HG02884 (cell line): ENCODE measurements at regions not wholly inside any gene's neighbourhood (a gene's known extent, or its start where the extent isn't known, plus 50 kb on each side); places are given as distances from the start of the nearest gene placed in this dataset.
"Not testable (repeated sequence)": the region's sequence is repeated elsewhere in the genome, so short reads cannot be mapped to it uniquely, and the experiment has no call there.

Experiments used
- ATAC-seq: cut with Tn5 transposase; IDR thresholded peaks from one replicate; pipeline ENCODE4 v1.9.1; 2021; ENCODE audit warnings: mild to moderate bottlenecking, moderate library complexity; ENCODE audit not compliant: unreplicated experiment

DNA sequence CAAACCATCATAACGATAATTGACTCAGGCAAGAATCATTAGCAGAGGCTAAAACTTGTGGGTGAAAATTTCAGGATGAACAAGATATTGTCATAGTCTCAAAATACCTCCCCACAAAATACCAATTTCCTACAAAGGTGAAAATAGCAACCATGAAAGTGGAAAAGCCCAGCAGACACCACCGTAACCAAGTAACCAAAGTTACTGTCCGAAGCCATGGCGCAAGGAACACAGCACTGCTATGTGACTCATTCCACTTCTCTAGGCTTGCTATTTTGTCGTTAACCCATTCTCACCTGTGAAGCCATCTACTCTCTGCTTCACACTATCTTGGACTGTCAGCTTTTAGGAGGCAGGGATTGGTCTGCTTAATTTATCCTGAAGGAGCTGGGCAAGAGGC lies 113.8 kb upstream of the CACUL1 start:
- no peak for ATAC-seq

DNA sequence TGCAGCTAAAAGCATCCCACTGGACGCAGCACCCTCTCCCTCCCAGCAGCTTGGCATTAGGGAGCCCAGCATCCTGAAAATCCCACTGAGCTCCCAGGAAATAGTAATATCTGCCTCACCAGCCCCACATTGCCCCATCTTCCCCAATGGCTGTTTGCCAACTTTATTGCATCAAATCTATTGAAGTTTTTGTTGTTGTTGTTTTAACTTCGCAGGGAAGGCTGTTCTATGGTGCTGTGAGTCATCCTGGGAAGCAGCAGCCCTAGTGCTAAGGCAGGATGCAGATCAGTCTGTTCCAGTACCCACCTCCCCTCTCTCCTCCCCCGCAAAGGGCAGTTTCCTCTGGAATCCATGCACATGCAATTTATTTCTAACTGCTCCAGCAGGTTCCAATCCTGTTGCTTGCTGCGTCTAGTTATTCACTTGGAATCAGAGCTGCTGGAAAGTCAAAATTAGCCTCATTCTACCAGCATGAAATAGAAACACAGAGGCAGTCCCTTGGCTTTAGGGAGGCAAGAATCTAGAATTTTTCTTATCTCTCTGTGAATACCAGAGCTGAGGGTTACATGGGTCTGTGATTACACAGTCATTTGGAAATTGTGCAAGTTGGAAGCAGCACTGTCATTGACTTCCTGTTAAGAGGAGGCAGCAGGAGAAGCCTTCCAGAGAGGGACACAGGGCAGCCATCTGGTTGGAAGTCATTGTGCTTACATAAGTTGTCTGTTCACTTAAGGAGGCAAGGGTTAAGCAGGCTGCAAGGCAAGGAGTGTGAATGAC lies 115.9 kb upstream of the CACUL1 start:
- no peak for ATAC-seq

DNA sequence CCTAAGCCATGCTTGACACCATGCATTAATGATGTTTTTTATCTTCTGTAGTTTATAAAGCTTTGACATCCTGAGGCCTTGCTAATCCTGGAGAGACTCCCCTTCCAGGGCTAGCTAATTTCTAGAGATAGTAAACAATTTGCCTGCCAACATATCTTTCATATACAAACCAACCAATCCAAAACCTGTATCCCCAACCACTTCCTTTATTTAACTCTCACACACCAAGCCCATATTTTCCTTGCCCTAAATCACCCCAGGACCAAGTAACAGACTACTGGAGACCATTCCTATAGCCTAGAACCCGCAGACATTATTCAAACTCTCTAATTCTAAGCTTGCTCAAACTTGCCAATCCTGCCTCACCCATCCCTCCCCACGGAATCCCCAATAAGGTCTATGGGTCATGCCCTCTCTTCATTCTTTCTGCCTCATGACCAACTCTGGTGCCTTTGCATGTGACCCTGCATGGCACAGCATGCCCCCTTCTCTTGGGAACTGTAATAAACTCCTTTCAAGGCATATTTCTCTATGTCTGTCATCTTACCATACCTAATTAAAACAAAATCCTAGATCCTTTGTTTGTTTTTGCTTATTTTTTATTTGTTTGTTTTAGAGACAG lies 116.6 kb upstream of the CACUL1 start:
- no peak for ATAC-seq

DNA sequence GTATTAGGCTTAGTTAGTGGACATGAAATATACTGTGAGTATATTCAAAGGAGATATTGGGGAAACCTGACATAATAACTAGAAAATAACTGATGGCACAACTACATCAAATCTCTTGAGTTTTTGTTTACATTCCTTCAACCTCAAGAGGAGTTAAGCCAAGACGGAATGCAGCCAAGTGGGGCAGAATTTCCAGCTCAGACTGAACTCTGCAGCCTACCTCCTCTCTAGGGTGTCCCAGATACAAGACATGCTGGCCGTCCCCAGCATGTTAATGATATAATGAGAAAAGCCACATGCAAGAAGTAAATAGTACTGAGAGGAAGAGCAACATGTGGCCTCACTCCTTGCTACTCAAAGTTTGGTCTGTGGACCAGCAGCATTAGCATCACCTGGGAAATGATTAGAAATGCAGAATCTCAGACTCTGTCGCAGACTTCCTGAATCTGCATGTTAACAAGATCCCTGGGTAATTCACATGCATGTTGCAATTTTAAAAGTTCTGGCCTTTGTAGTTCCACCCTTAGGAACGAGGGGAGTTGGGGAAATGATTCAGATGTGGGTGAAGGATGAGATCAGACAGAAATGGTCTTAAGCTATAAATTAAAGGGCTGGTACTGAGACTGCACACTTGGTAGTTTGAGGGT lies 118.4 kb upstream of the CACUL1 start:
- no peak for ATAC-seq

DNA sequence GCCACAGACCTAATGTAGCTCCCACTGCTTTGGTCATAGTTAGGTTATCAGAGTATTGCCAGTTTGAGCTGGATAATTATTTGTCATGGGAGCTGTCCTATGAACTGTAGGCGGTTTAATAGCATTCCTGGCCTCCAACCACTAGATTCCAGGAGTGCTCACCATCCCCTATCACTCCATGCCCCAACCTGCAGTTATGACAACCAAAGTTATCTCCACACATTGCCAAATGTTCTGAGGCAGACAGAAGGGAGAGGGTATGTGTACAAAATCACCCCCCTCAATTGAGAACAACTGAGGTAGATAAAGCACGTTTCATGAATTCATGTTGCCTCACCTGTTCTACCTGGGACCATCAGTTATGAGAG lies 119.0 kb upstream of the CACUL1 start:
- no peak for ATAC-seq

DNA sequence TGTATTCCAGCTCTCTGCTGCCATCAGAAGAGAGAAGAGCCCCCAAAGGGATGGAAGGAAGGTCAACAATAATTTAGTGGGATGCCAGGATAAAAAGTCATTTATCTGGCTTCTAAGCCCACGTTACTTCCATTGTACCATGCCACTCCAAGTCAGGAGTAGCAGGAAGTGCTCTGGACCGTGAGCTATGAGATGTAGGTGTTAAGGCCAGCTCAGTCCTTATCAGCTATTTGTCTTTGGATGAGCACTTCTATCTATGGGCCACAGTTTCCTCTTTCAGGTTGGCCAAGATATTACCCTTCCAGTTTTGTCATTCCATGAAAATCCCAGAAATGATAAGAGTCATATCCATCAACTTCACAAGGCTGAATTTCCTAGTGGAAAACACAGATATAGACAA lies 119.4 kb upstream of the CACUL1 start:
- no peak for ATAC-seq

DNA sequence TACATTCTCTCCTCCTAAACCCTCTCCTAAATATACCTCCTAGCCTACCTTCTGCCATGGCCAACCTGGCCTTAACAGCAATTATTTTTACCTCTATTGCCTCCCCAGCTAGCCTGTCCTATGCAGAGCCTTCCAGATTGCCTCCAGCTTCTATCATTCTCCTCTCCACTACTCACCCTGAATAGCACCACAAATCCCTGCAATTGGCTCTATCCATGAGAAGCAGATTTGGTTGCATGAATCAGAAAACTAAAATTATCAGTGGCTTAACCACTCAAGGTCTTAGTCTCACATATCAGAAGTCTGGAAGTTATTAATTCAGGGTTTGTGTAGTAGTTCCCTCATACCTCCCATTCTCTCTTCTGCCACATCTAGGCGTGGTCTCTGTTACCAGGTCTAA lies 120.3 kb upstream of the CACUL1 start:
- no peak for ATAC-seq

DNA sequence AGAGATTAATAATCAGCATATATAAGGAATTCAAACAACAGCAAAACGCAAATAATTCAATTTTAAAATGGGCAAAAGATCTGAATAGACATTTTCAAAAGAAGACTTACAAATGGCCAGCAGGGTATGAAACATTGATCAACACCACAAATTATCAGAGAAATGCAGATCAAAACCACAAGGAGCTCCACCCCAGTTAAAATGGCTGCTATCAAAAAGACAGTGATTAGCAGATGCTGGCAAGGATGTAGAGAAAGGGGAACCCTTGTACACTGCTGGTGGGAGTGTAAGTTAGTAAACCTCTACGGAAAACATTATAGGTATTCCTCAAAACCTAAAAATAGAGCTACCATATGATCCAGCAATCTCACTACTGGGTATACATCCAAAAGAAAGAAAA lies 128.0 kb upstream of the CACUL1 start:
- no peak for ATAC-seq

DNA sequence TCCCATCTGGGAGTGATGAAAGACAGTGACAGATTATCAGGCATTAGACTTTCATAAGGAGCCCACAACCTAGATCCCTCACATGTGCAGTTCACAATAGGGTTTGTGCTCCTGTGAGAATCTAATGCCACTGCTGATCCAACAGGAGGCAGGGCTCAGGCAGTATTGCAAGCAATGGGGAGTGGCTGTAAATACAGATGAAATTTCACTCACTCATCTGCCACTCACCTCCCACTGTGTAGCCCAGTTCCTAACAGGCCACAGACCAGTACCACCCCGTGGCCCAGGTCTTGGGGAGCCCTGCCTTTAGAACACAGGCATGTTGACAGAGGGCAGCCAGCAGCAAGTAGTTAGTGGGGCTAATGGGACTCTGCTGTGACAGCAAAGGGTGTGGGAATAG lies 137.3 kb upstream of the NANOS1 start:
- ATAC-seq: no peak

DNA sequence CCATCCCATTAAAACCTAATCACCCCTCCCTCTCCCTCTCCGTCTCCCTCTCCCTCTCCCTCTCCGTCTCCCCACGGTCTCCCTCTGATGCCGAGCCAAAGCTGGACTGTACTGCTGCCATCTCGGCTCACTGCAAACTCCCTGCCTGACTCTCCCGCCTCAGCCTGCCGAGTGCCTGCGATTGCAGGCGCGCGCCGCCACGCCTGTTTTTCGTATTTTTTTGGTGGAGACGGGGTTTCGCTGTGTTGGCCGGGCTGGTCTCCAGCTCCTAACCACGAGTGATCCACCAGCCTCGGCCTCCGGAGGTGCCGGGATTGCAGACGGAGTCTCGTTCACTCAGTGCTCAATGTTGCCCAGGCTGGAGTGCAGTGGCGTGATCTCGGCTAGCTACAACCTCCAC lies 134.6 kb upstream of the NANOS1 start:
- not testable (repeated sequence) for ATAC-seq

DNA sequence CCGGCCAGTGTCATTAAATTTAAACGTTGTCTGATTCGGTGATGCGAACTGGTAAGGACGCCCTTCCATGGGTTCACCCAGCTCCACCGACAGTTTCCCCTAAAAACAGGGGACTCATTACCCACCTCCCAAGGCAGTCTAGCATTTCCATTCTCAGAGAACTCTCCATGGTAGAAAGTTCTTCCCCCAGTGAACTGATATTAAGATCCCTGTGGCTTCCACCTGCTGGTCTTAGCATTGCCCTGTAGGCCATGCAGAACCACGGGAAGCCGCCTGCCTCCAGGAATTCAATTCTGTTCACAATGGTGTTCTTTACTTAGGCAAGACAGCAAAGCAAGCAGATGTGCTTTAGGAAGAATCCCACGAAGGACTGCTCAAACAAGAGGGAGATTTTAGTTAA lies 128.9 kb upstream of the NANOS1 start:
- no peak for ATAC-seq

DNA sequence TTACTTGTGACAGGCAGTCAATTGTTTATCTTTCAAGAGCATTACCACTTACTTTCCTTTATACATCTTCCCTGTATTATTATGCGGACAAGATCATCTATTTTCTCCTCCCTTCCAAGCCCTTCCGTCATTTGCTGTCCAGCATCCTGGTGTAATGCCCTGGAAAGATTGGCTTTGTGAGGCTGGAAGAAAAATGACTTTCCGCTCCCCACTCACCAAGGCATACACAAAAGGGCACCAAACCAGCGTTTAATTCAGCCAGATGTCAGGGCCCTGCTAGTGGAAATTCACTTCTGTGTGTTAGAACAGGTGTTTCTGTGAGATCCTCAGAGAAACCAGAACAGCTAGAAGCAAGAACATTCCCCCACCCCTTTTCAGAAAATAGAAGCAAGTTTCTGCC lies 128.1 kb upstream of the NANOS1 start:
- no peak for ATAC-seq

DNA sequence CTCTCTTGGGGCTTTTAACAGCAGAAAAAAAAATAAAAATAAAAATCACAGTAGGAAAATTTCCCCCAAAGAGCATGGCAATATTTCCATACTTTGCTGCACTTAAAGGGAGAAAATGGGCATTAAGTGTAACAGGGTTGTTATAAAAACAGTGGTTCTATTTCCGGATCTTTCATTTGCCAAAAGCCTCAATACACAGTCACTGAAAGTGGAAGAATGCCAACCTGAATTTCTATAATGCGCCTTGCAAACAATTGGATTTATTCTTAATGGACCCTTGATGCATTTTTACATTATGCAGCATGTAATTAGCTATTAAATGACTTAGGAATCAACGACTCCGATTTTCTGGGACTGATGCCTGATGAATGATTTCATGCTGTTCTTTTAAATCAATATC lies 127.6 kb upstream of the NANOS1 start:
- no peak for ATAC-seq

DNA sequence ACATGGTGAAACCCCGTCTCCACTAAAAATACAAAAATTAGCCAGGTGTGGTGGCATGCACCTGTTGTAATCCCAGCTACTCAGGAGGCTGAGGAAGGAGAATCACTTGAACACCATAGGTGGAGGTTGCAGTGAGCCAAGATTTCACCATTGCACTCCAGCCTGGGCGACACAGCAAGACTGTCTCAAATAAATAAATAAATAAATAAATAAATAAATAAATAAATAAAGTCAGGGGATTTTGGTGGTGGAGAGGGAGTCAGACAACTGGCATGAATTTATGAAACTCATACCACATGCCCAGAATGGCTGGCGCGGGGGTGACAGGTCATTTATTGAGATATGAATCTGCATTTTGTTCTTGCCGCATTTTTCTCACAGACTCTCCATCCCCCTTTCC lies 126.9 kb upstream of the NANOS1 start:
- ATAC-seq: not testable (repeated sequence)

DNA sequence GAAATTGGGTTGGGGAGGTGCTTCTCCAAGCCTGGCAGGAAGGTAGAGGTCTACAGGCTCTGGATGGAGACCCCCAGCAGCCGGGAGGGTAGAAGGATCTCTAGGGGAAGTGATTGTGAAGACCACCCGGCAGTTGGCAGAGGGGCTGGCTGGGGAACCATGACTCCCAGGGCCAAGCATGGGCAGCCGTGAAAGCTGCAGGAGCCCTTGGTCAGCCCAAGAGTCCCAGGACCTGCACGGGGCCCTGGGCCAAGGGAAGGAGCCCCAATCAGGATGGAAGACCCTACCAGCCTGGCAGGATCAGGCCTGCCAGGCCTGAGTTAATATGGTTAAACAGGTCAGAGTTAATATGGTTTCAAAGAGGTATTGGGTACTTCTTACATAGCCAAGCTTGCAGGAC lies 126.3 kb upstream of the NANOS1 start:
- ATAC-seq: no peak

DNA sequence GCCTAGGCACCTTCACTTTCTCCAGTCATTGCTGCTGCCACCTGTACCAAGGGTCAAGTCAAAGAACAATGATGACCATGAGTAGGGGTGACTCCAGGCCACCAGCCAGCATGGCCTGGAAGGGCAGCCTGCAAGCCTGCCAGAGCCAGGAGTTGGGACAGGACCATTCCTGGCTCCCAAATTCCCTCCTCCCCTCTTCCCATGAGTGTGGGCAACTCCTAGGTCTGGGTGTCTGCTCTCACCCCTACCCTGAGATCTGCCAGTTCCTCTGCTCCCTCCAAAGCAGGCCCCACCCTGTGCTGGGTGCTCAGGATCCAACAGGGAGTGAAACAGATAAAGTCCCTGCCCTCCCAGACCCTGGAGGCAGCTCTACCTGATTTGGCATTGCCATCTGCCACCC lies 125.8 kb upstream of the NANOS1 start:
- ATAC-seq: no peak

DNA sequence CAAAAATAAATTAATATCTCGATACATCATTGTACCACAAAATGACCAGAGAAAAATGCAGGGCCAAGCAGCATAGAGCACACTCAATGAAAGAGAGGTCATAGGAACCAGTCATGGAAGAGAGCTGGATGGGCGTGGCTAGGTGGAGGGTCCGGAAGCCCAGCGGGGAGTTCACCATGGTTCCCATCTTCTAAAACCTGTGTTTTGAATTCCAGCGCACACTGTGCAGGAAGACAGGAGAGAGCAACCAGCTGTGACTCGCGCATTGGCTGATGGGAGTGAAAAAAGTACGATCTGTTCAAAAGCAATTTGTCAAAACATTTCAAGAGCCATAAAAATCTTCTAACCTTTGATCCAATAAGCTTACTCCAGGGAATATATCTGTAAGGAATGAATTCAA lies 125.2 kb upstream of the NANOS1 start:
- ATAC-seq: no peak

DNA sequence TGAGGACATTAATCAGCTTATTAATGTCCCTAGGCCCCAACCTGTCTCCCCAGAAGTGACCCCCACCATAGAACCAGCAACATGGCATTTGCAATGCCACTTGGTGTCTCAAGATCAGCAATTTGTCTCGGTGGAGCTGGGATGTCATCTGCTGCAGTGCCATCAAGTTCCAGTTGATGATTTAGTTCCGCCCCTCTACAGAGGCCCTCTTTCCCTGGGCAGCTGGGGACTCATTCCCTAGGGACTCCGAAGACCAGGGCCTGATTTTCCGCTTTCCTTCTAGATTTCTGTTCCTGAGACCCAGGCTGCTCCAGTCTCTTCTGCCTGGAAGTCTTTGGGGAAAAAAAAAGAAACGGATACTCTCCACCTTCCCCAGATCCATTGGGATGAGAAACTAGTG lies 122.5 kb upstream of the NANOS1 start:
- ATAC-seq: no peak

DNA sequence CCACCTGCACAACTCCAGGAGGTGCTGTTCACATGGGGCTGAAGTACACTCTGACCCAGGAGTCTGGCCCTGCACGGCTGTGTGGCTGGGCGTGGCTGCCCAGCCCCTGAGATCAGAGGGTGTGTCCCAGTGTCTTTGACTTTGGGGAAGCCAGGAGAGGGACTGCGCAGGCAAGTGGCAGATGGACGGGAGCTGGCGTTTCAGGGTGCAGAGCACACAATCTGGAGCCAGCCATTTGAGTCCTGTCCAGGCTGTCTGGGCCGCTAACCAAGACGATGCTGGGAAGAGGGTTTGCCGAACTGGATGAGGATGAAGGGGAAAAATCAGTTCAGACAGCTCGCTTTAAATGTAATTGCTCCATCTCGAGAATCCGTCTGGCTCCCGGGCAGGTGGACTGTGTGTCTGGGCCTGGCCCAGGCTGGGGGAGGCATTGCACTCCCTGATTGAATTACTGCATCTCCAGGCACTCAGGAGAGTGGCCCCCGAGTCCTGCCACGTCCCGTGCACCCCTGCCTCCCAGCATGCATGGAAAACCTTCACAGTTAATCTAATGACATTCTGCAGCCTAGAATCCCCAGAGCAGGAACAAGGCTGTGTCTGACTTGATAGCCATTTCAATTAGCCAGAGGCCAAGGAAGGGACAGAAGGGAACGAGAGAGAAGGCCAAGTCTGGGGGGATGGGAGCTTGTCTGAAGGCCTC lies 120.8 kb upstream of the NANOS1 start:
- no peak for ATAC-seq

DNA sequence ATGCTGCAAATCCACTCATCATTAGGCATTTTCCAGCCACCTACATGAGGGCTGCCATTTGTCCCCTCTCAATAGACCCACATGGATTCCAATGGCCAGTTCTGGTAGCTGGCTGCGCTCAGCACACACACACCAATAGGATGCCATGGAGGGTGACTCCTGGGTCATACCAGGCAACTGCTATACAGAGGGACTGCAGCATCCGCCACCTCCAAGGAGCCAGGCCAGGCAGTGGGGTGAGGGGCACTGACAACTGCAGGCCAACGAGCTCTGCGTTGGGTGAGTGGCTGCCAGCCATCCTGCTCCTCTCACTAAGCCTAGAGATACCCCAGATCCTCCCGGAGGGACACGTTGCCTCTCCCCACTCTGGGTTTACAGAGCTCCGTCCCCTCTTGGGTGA lies 118.8 kb upstream of the NANOS1 start:
- no peak for ATAC-seq

DNA sequence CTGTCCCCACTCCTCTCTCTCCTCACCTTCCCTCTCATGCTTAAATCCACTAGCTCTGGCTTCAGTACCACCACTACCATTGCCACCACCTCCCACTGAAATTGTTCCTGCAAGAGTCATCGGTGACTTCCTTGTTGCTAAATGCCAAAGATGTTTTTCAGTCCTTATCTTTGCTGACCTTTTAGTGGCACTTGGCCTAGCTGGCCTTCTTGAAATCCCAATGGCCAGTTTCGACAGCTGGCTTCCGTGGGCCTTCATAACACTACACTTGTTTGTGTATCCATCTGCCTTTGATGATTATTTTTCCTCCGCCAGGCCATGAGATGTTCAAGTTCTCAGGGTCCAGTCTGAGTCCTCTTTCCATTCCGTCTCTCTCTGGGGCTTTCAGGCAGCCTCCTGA lies 118.2 kb upstream of the NANOS1 start:
- no peak for ATAC-seq
